NT2/D1 (cell line): ENCODE measurements at regions not wholly inside any gene's neighbourhood (a gene's known extent, or its start where the extent isn't known, plus 50 kb on each side); places are given as distances from the start of the nearest gene placed in this dataset.

Experiments
- SUZ12 ChIP-seq: IDR thresholded peaks from 2 replicates; pipeline ENCODE4 v1.6.1; 2011; ENCODE audit not compliant: insufficient read length, insufficient read depth; ENCODE audit errors: extremely low read depth
- YY1 ChIP-seq: IDR thresholded peaks from 2 replicates; pipeline ENCODE4 v1.6.1; 2011; ENCODE audit not compliant: insufficient read length, insufficient read depth
- ZNF274 ChIP-seq: IDR thresholded peaks from 2 replicates; pipeline ENCODE4 v1.6.1; 2011; ENCODE audit warnings: mild to moderate bottlenecking, low read depth, low read length

GRCh38 chr4:45004326-45004725, 278.0 kb upstream of the GNPDA2 start:
- no peak for TF ChIP-seq ZNF274
- TF ChIP-seq SUZ12 = no peak
- TF ChIP-seq YY1 = no peak
